ENCODE measurements at regions not wholly inside any gene's neighbourhood (a gene's known extent, or its start where the extent isn't known, plus 50 kb on each side); places are given as distances from the start of the nearest gene placed in this dataset.
"Not testable (repeated sequence)": the region's sequence is repeated elsewhere in the genome, so short reads cannot be mapped to it uniquely, and the experiment has no call there.

GRCh38 chr7:125814100-125814499 is 884.5 kb upstream of the POT1 start:
- no peak for DNase-seq (ENCODE audit: extremely low spot score, unreplicated experiment)
- Mint-ChIP-seq H3K4me1 (ENCODE audit: unreplicated experiment) (no peaks in the 10 kb centered on the region), H3K27ac (no peak overlapping the region), H3K4me3 (no peak overlapping the region), H3K9me3 (no peaks in the 10 kb centered on the region), H3K27me3 (no peaks in the 10 kb centered on the region), H3K36me3 (no peaks in the 10 kb centered on the region)
- TF ChIP-seq CTCF (conservative IDR thresholded peaks at IDR 0.05) = no peak

GRCh38 chr7:125806491-125806890 is 876.9 kb upstream of the POT1 start:
- H3K4me1 Mint-ChIP-seq (ENCODE audit: unreplicated experiment); H3K9me3 Mint-ChIP-seq; DNase-seq (ENCODE audit: extremely low spot score, unreplicated experiment); H3K27me3 Mint-ChIP-seq; H3K36me3 Mint-ChIP-seq; H3K27ac Mint-ChIP-seq; H3K4me3 Mint-ChIP-seq: not testable (repeated sequence)

GRCh38 chr7:125804273-125804672 is 874.6 kb upstream of the POT1 start:
- TF ChIP-seq CTCF (conservative IDR thresholded peaks at IDR 0.05) = no peak
- H3K27ac Mint-ChIP-seq = no peak overlapping the region
- H3K9me3 Mint-ChIP-seq = no peaks in the 10 kb centered on the region
- no peak overlapping the region for H3K4me3 Mint-ChIP-seq
- H3K27me3 Mint-ChIP-seq = no peaks in the 10 kb centered on the region
- DNase-seq (ENCODE audit: extremely low spot score, unreplicated experiment) = no peak
- no peaks in the 10 kb centered on the region for H3K4me1 Mint-ChIP-seq (ENCODE audit: unreplicated experiment)
- H3K36me3 Mint-ChIP-seq = no peaks in the 10 kb centered on the region

GRCh38 chr7:125780153-125780552 is 850.5 kb upstream of the POT1 start:
- Mint-ChIP-seq H3K27ac (no peak overlapping the region), H3K4me1 (ENCODE audit: unreplicated experiment) (no peaks in the 10 kb centered on the region), H3K36me3 (no peaks in the 10 kb centered on the region), H3K4me3 (no peak overlapping the region), H3K27me3 (no peaks in the 10 kb centered on the region), H3K9me3 (no peaks in the 10 kb centered on the region)
- DNase-seq (ENCODE audit: extremely low spot score, unreplicated experiment) = no peak
- TF ChIP-seq CTCF (conservative IDR thresholded peaks at IDR 0.05) = no peak

- H3K36me3 Mint-ChIP-seq = no peaks in the 10 kb centered on the region
- no peaks in the 10 kb centered on the region for H3K27me3 Mint-ChIP-seq
Measured at GRCh38 chr7:125775317-125775716, 845.7 kb upstream of the POT1 start.

GRCh38 chr7:125773113-125773785 is 843.6 kb upstream of the POT1 start:
- H3K4me1 Mint-ChIP-seq (ENCODE audit: unreplicated experiment) = no peaks in the 10 kb centered on the region
- H3K9me3 Mint-ChIP-seq = no peaks in the 10 kb centered on the region
- no peaks in the 10 kb centered on the region for H3K27me3 Mint-ChIP-seq
- H3K36me3 Mint-ChIP-seq = no peaks in the 10 kb centered on the region
- no peak overlapping the region for H3K4me3 Mint-ChIP-seq
- H3K27ac Mint-ChIP-seq = no peak overlapping the region
- DNase-seq (ENCODE audit: extremely low spot score, unreplicated experiment) = no peak
- TF ChIP-seq CTCF (conservative IDR thresholded peaks at IDR 0.05) = no peak

More at GRCh38 chr7:125775317-125775716, 845.7 kb upstream of the POT1 start:
- no peak for DNase-seq (ENCODE audit: extremely low spot score, unreplicated experiment)
- no peaks in the 10 kb centered on the region for H3K4me1 Mint-ChIP-seq (ENCODE audit: unreplicated experiment)
- H3K9me3 Mint-ChIP-seq = no peaks in the 10 kb centered on the region
- H3K4me3 Mint-ChIP-seq = no peak overlapping the region
- H3K27ac Mint-ChIP-seq = no peak overlapping the region
- no peak for TF ChIP-seq CTCF (conservative IDR thresholded peaks at IDR 0.05)

Data from type B pancreatic cell (in vitro differentiated cells).